Glutamatergic neuron (in vitro differentiated cells): ENCODE measurements at regions not wholly inside any gene's neighbourhood (a gene's known extent, or its start where the extent isn't known, plus 50 kb on each side); places are given as distances from the start of the nearest gene placed in this dataset.

Experiments used
- DNase-seq: peaks from one replicate; pipeline ENCODE4 v3.0.0; 2022
- H3K27ac Mint-ChIP-seq: one replicate; pipeline ENCODE4 v1.8.0; 2020; ENCODE audit warnings: mild to moderate bottlenecking, mixed read lengths, inconsistent platforms; ENCODE audit not compliant: unreplicated experiment
- H3K27me3 Mint-ChIP-seq: one replicate; pipeline ENCODE4 v1.8.0; 2020; ENCODE audit warnings: mild to moderate bottlenecking, moderate library complexity, mixed read lengths, inconsistent platforms; ENCODE audit not compliant: unreplicated experiment
- H3K36me3 Mint-ChIP-seq: one replicate; pipeline ENCODE4 v1.8.0; 2020; ENCODE audit warnings: mild to moderate bottlenecking, mixed read lengths, inconsistent platforms; ENCODE audit not compliant: unreplicated experiment
- H3K4me1 Mint-ChIP-seq: one replicate; pipeline ENCODE4 v1.8.0; 2020; ENCODE audit warnings: mild to moderate bottlenecking, low read depth, mixed read lengths, inconsistent platforms; ENCODE audit not compliant: unreplicated experiment
- H3K4me3 Mint-ChIP-seq: one replicate; pipeline ENCODE4 v1.8.0; 2020; ENCODE audit warnings: mild to moderate bottlenecking, mixed read lengths, inconsistent platforms; ENCODE audit not compliant: unreplicated experiment
- H3K9me3 Mint-ChIP-seq: one replicate; pipeline ENCODE4 v1.8.0; 2020; ENCODE audit warnings: mild to moderate bottlenecking, moderate library complexity, mixed read lengths, inconsistent platforms; ENCODE audit not compliant: unreplicated experiment
- CTCF ChIP-seq: fragments of 200-600 bp; sonication (generic); IDR thresholded peaks from one replicate; pipeline ENCODE4 v1.5.0; 2021; ENCODE audit not compliant: partially characterized antibody, unreplicated experiment

GRCh38 chr3:180092889-180093288, 56.2 kb upstream of the PEX5L start:
- no peak for TF ChIP-seq CTCF
- Mint-ChIP-seq H3K9me3 (peaks cover 2% of the 10 kb centered on the region), H3K27ac (no peak overlapping the region), H3K27me3 (no peaks in the 10 kb centered on the region), H3K36me3 (no peaks in the 10 kb centered on the region), H3K4me1 (no peaks in the 10 kb centered on the region), H3K4me3 (no peak overlapping the region)
- no peak for DNase-seq

- Mint-ChIP-seq H3K4me3 (no peak overlapping the region), H3K9me3 (peaks cover 2% of the 10 kb centered on the region), H3K4me1 (no peaks in the 10 kb centered on the region), H3K36me3 (no peaks in the 10 kb centered on the region), H3K27ac (no peak overlapping the region), H3K27me3 (no peaks in the 10 kb centered on the region)
- no peak for DNase-seq
- no peak for TF ChIP-seq CTCF
Observed at GRCh38 chr3:180093535-180093934, 56.8 kb upstream of the PEX5L start.

GRCh38 chr3:180097626-180098025, 60.9 kb upstream of the PEX5L start:
- H3K36me3 Mint-ChIP-seq, result no peaks in the 10 kb centered on the region
- no peak overlapping the region for H3K4me3 Mint-ChIP-seq
- DNase-seq, result no peak
- no peaks in the 10 kb centered on the region for H3K4me1 Mint-ChIP-seq
- no peaks in the 10 kb centered on the region for H3K27me3 Mint-ChIP-seq
- H3K27ac Mint-ChIP-seq, result no peak overlapping the region
- no peaks in the 10 kb centered on the region for H3K9me3 Mint-ChIP-seq
- TF ChIP-seq CTCF, result no peak

- DNase-seq, result no peak
- Mint-ChIP-seq H3K9me3 (no peaks in the 10 kb centered on the region), H3K27ac (no peak overlapping the region), H3K4me1 (no peaks in the 10 kb centered on the region), H3K27me3 (no peaks in the 10 kb centered on the region), H3K4me3 (no peak overlapping the region), H3K36me3 (no peaks in the 10 kb centered on the region)
- TF ChIP-seq CTCF, result no peak
Observed at GRCh38 chr3:180102134-180102533, 65.4 kb upstream of the PEX5L start.

- no peaks in the 10 kb centered on the region for H3K9me3 Mint-ChIP-seq
- H3K27ac Mint-ChIP-seq, result no peak overlapping the region
- no peak for TF ChIP-seq CTCF
- no peak for DNase-seq
- H3K4me3 Mint-ChIP-seq, result no peak overlapping the region
- H3K27me3 Mint-ChIP-seq, result no peaks in the 10 kb centered on the region
- no peaks in the 10 kb centered on the region for H3K36me3 Mint-ChIP-seq
- H3K4me1 Mint-ChIP-seq, result no peaks in the 10 kb centered on the region
Observed at GRCh38 chr3:180102604-180103003, 65.9 kb upstream of the PEX5L start.
